HG03469 (cell line): ENCODE measurements at regions not wholly inside any gene's neighbourhood (a gene's known extent, or its start where the extent isn't known, plus 50 kb on each side); places are given as distances from the start of the nearest gene placed in this dataset.

Experiments
- ATAC-seq: cut with Tn5 transposase; IDR thresholded peaks from one replicate; pipeline ENCODE4 v1.9.1; 2021; ENCODE audit warnings: mild to moderate bottlenecking, moderate library complexity, moderate number of reproducible peaks; ENCODE audit not compliant: unreplicated experiment

GRCh38 chr1:56418151-56418631, 161.2 kb downstream of the PLPP3 start:
- ATAC-seq = no peak

GRCh38 chr1:56417646-56418045, 161.7 kb downstream of the PLPP3 start:
- ATAC-seq = no peak

- no peak for ATAC-seq
Measured at GRCh38 chr1:56416495-56416894, 162.9 kb downstream of the PLPP3 start.

- no peak for ATAC-seq
Measured at GRCh38 chr1:56415720-56416119, 163.6 kb downstream of the PLPP3 start.

GRCh38 chr1:56415258-56415657, 164.1 kb downstream of the PLPP3 start:
- no peak for ATAC-seq

- no peak for ATAC-seq
Measured at GRCh38 chr1:56414728-56415224, 164.6 kb downstream of the PLPP3 start.

GRCh38 chr1:56413671-56414199, 165.6 kb downstream of the PLPP3 start:
- ATAC-seq = no peak

GRCh38 chr1:56411484-56412180, 167.7 kb downstream of the PLPP3 start:
- no peak for ATAC-seq

GRCh38 chr1:56411021-56411420, 168.3 kb downstream of the PLPP3 start:
- no peak for ATAC-seq

GRCh38 chr1:56410405-56410804, 169.0 kb downstream of the PLPP3 start:
- no peak for ATAC-seq

GRCh38 chr1:56409112-56409691, 170.2 kb downstream of the PLPP3 start:
- no peak for ATAC-seq

- no peak for ATAC-seq
Measured at GRCh38 chr1:56406821-56407220, 172.5 kb downstream of the PLPP3 start.

- ATAC-seq = no peak
Measured at GRCh38 chr1:56404561-56405030, 174.8 kb downstream of the PLPP3 start.

- no peak for ATAC-seq
Measured at GRCh38 chr1:56404066-56404465, 175.3 kb downstream of the PLPP3 start.

GRCh38 chr1:56403321-56403720, 176.0 kb downstream of the PLPP3 start:
- ATAC-seq = no peak

- no peak for ATAC-seq
Measured at GRCh38 chr1:56401191-56401590, 178.2 kb downstream of the PLPP3 start.

GRCh38 chr1:56400526-56400925, 178.8 kb downstream of the PLPP3 start:
- ATAC-seq = no peak

GRCh38 chr1:56399795-56400194, 179.6 kb downstream of the PLPP3 start:
- ATAC-seq = no peak

GRCh38 chr1:56399326-56399725, 180.0 kb downstream of the PLPP3 start:
- ATAC-seq = no peak

GRCh38 chr1:56397811-56398231, 181.5 kb downstream of the PLPP3 start:
- ATAC-seq = no peak

- no peak for ATAC-seq
Measured at GRCh38 chr1:56397409-56397808, 182.0 kb downstream of the PLPP3 start.

GRCh38 chr1:56396581-56396980, 182.8 kb downstream of the PLPP3 start:
- no peak for ATAC-seq
